ENCODE measurements at regions not wholly inside any gene's neighbourhood (a gene's known extent, or its start where the extent isn't known, plus 50 kb on each side); places are given as distances from the start of the nearest gene placed in this dataset.
"Not testable (repeated sequence)": the region's sequence is repeated elsewhere in the genome, so short reads cannot be mapped to it uniquely, and the experiment has no call there.

DNA sequence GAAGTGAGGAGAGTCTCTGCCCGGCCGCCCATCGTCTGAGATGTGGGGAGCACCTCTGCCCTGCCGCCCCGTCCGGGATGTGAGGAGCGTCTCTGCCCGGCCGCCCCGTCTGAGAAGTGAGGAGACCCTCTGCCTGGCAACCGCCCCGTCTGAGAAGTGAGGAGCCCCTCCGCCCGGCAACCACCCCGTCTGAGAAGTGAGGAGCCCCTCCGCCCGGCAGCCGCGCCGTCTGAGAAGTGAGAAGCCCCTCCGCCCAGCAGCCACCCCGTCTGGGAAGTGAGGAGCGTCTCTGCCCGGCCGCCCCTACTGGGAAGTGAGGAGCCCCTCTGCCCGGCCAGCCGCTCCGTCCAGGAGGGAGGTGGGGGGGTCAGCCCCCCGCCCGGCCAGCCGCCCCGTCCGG, 55.2 kb upstream of the CFAP126 start:
- H3K79me2 ChIP-seq (ENCODE audit: control insufficient read depth in 1 of 2, insufficient read depth in 2 of 2, low read length in 2 of 2); H3K56ac ChIP-seq (replicated peaks; ENCODE audit: insufficient read length, low read depth, low read length); H2AK5ac ChIP-seq (ENCODE audit: low read depth, low read length); H3K27ac ChIP-seq (ENCODE audit: low read depth, low read length); H2AFZ ChIP-seq (ENCODE audit: low read length); H2BK120ac ChIP-seq (replicated peaks; ENCODE audit: low read depth, low read length); H4K8ac ChIP-seq (ENCODE audit: extremely low read depth, insufficient read depth, low read length); H2BK5ac ChIP-seq (ENCODE audit: low read depth, low read length); H2BK20ac ChIP-seq (ENCODE audit: low read length); POLR2A ChIA-PET (ENCODE audit: partially characterized antibody); H2BK15ac ChIP-seq (ENCODE audit: low read length); H3K27me3 ChIP-seq (replicated peaks in 1 of 4; ENCODE audit: control insufficient read depth in 3 of 4, extremely low read depth in 1 of 4, insufficient read depth in 3 of 4, low read length in 3 of 4); H3K14ac ChIP-seq (ENCODE audit: insufficient read length); H3K79me1 ChIP-seq (ENCODE audit: low read depth, low read length); H4K20me1 ChIP-seq (replicated peaks in 1 of 2; ENCODE audit: control insufficient read depth in 1 of 2, insufficient read depth in 2 of 2, low read length in 2 of 2); H3K23ac ChIP-seq (ENCODE audit: insufficient read length); H3K4ac ChIP-seq (replicated peaks; ENCODE audit: insufficient read length, low read depth, low read length); H4K91ac ChIP-seq (replicated peaks; ENCODE audit: insufficient read length, low read length); H4K5ac ChIP-seq (ENCODE audit: insufficient read length, low read depth, low read length); H3K4me2 ChIP-seq (ENCODE audit: insufficient read depth in 1 of 2, low read depth in 2 of 2, low read length in 2 of 2); H3K9ac ChIP-seq (replicated peaks in 1 of 4; ENCODE audit: extremely low read depth in 1 of 4, low read depth in 3 of 4, low read length in 3 of 4); H3K9me3 ChIP-seq (ENCODE audit: insufficient read depth in 2 of 2, low read depth in 1 of 2, low read length in 1 of 2); FAIRE-seq; DNase-seq (ENCODE audit: low read depth in 1 of 2, low spot score in 2 of 2); CTCF ChIA-PET (ENCODE audit: partially characterized antibody); H3K36me3 ChIP-seq (ENCODE audit: control insufficient read depth in 2 of 4, insufficient read depth in 4 of 4, low read length in 3 of 4); H3K23me2 ChIP-seq (ENCODE audit: low read depth, low read length); H3K4me1 ChIP-seq (replicated peaks in 1 of 4; ENCODE audit: control insufficient read depth in 3 of 4, insufficient read depth in 4 of 4, low read length in 3 of 4); H3K18ac ChIP-seq (ENCODE audit: extremely low read depth, low read length); H3K4me3 ChIP-seq (ENCODE audit: extremely low read depth in 1 of 4, insufficient read depth in 2 of 4, low read depth in 3 of 4, low read length in 4 of 4); H2BK12ac ChIP-seq (ENCODE audit: low read depth, low read length): not testable (repeated sequence)
- WGBS, 2 experiments (ENCODE audit: extremely low coverage in 1 of 2, insufficient coverage in 1 of 2, insufficient read length in 1 of 2, insufficient replicate concordance in 2 of 2, low coverage in 1 of 2, low lambda C conversion rate in 2 of 2, missing lambda C conversion rate in 1 of 2) = 93% methylated on average over 8 of the region's 33 CpGs; no CpG with 5 or more reads in 1 of the 2 experiments

Data from H1 (cell line).